ENCODE measurements at regions not wholly inside any gene's neighbourhood (a gene's known extent, or its start where the extent isn't known, plus 50 kb on each side); places are given as distances from the start of the nearest gene placed in this dataset.

DNA sequence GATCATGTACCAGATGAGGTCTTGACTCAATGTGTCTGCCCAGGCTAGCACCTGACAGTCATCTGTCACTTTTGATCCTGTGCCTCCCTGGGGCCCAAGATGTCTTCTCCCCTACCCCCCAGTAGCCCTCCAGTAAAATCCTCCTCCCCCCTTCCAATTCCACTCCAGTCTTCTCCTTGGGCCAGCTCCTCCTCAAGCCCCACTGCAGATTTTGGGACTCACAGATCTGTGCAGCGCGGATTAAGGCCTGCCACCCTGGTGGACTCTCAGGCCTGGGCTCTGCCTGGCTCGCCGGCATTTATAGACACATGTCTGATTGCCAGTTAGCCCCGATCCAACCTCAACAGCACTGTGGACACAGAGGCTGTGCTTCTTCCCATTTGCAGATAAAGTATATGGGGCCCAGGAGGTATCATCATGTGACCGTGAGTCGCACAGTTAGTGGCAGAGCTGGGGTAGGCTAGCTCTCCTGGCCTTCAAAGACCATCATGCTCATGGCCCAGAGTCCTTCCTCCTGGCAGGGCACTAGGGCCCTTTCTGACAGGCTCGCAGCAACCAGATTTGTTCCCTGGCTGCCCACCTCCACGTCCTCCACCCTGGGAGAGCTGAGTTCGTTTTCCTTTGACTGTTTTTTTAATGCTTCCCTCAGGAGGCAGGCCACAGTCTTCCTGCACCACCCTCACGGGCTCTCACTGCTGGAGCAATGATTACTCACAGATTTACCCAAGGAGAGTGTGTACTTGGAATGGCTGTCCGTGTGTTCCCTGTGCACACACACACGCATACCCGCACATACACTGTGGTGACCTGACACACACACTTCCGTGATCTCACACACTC is 98.3 kb upstream of the DIO3 start:
- no peak for DNase-seq

GRCh38 chr14:101463566-101464171 is 97.6 kb upstream of the DIO3 start:
- no peak for DNase-seq

- DNase-seq, result no peak
Measured at GRCh38 chr14:101464310-101464983, 96.8 kb upstream of the DIO3 start.

- DNase-seq, result no peak
Measured at GRCh38 chr14:101464984-101465794, 96.1 kb upstream of the DIO3 start.

- no peak for DNase-seq
Measured at GRCh38 chr14:101465795-101466448, 95.4 kb upstream of the DIO3 start.

DNA sequence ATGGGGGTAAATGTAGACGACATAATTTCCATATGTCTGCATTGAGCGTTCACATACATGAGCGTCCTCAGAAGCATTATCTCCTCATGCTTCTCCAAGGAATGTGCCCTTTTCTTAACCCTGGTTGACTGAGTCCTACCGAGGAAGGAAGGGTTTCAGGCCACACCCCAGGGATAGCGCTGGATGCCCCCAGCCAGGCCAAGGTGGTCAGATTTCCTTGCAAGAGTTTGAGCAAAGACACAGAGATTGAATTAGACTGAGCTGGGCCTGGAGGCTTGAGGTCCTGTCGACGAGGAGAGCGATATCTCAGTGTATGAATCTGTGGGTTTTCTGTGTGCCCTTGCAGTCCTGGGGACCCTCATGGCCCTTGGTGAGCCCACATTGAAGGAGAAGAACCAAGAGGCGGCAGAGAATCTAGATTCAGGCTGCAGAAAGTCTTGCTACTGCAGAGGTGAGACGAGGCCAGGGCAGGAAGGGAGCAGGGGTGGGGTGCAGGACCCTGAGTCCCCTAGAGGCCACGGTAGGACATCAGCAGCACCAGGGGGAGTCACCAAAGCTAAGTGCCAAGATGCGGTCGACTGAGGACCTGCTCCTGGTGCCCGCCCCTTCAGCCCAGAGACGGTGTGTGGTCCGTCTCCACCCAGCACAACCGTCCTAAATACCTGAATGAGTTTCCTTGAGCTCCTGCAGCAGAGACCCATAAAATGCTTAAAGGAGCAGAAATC is 94.7 kb upstream of the DIO3 start:
- DNase-seq, result no peak

DNA sequence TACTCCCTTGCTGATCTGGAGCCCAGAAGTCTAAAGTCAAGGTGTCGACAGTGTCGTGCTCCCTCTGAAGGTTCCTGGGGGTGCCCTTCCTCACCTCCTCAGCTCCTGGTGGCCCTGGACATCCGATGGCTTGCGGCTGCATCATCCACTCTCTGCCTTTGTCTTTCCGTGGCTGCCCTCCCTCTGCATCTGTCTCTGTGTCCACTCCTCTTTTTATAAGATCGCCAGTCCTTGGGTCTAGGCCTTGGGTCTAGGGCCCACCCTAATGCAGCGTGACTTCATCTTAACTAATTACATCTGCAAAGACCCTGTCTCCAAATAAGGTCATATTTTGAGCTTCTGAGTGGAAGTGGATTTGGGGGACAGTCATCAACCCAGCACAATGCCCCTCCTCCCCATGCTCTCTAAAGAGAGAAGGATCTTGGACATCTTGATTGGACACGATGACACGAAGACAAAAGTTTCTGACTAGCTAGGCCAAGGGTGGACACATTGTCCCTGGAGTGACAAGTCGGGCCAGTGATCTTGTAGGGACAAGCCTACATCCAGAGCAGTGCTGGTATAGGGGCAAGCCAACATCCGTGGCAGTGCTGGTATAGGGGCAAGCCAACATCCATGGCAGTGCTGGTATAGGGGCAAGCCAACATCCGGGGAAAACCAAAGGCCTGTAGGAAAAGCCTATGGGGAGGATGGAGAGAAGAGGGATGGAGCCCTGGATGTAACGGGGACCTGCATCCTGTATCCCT is 93.9 kb upstream of the DIO3 start:
- no peak for DNase-seq

DNA sequence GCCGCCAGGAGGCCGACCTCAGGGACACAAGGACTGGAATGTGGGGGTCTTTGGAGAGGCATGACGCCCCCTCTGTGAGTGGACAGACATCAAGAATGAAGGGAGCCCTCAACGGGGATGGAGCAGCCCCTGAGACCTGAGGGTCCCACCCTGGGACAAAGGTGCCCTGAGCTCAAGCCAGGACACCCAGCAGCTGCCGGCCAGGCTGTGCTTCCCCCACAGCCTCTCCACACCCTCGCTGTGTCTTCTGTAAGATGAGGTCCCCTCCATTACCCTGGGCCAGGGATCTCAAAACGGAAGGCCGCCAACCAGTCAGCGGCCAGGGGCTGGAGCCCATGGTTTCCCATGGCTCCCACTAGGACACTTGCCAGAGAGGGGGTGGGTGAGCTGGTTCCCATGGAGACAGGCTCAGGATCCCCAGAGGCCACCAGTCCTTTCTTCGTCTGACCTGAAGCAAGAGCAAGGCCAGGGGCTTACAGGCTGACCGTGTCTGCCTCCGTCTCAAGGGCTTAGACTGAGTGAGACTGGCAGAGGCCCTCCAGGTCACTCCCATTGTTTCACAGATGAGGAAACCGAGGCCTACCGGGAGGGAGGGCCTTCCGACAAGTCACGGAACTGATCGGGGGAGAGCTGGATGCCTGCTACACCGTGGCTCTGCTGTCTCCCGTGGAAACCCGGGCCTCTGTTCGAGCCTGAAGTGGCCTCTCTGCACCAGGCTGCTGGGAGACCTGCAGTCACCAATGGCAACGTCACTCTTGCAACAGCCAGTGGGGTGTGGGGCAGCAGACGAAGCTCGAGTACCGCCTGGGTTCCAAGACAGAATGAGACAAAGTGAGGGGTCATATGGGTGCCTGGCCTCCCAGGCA is 91.7 kb upstream of the DIO3 start:
- no peak for DNase-seq

DNA sequence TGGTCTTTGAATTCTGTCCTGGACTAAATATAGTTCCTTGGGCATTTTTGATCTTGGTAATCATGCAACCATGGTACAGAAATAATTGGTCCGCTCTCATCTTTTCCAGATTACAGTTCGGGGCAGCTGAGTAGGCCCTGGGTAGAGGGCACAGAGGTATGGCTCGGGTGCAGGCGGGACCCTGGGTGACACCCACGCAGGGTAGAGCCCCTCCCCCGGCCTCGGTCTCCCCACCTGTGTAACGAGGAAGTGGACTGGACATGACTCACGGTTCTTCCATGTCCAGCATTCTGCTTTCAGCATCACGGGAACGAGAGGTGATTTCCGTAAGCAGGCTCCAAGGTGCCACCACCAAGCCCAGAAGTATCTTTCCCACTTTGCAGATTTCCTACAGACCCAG is 91.0 kb upstream of the DIO3 start:
- no peak for DNase-seq

- DNase-seq, result no peak
Measured at GRCh38 chr14:101471723-101472517, 89.4 kb upstream of the DIO3 start.

- DNase-seq, result no peak
Measured at GRCh38 chr14:101472518-101472849, 88.8 kb upstream of the DIO3 start.

- DNase-seq, result no peak
Measured at GRCh38 chr14:101473045-101473729, 88.1 kb upstream of the DIO3 start.

DNA sequence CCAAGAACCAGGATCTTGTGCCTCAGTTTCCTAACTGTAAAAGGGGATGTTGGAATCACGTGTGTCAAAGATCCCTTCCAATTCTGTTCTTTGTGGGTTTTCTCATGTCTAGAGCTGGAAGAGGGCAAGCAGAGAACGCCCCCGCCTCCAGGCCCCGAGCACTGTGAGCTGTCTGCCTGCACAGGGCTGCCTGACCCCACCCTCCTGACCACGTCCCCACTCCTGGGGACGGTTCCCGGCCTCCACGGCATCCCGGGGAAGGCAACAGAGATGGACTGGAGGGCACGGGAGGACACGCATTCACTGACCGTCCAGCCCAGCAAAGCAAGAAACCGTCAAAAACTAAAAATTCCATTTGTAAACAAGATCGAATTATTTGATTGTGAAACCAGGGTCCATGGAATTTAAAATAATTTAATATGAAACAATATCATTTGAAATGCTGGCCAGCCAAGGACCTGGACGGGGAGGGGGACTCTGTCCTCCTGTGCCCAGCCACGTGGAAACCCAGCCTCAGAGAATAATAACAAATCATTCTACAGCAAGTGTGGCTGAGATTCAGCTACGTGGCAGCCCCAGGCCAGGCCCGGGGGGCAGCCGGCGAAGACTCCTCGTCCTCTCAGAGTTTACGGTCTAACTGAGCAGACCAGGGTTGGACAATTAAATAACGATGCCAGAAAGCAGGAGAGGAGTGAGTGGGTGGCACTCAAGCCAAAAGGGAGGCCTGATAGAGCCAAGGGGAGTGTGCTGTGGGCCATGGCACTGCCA is 87.3 kb upstream of the DIO3 start:
- DNase-seq, result no peak

GRCh38 chr14:101474563-101475455 is 86.5 kb upstream of the DIO3 start:
- DNase-seq, result no peak

DNA sequence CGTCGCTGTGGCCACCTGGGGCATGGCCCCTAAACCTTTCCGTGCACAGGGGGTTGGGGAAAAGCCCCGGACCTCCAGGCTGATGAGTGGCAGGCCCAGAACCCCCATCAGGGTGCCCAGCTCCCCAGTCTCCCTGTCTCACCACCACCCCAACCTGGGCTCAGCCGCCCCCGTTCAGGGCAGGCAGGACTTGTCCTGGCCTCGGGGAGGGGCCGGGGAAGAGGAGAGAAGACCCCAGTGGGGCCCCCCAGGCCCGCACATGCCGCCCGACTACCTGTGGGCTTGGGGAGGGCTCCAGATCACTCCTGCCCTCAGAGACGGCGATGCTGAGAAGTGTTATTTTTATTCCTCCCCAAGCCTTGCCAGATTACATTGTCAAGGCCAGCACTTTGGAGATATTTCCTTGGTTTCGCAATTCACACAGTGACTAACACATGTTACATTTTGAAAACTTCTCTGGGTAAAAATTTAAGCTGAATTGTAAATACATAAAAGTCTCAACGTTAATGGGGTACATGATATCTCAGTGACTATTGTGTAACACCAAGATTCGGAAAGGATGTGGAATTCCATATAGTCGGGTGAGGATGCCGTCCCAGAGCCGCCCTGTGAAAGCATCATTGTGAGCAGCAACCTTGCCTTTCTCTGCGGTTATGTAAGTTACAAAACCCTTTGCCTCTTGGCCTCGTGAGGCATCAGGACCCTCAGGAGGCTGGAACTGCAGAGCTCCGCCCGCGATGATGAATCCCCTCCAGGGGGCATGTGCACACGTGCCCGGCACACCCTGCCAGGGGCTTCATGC is 85.6 kb upstream of the DIO3 start:
- DNase-seq, result peak; percentile 45
